ENCODE measurements at regions not wholly inside any gene's neighbourhood (a gene's known extent, or its start where the extent isn't known, plus 50 kb on each side); places are given as distances from the start of the nearest gene placed in this dataset.

GRCh38 chr2:60109744-60110143 is 443.7 kb downstream of the BCL11A start:
- DNase-seq (ENCODE audit: low spot score in 2 of 2) (no peak), ATAC-seq (no peak)
- H3K9me3 Mint-ChIP-seq: peaks cover 1% of the 10 kb centered on the region
- H3K27ac Mint-ChIP-seq: no peak overlapping the region
- H3K4me1 Mint-ChIP-seq: no peaks in the 10 kb centered on the region
- H3K36me3 Mint-ChIP-seq: no peaks in the 10 kb centered on the region
- no peak overlapping the region for H3K4me3 Mint-ChIP-seq

- Mint-ChIP-seq H3K36me3 (no peaks in the 10 kb centered on the region), H3K27ac (no peak overlapping the region), H3K4me3 (no peak overlapping the region), H3K9me3 (peaks cover 5% of the 10 kb centered on the region), H3K4me1 (no peaks in the 10 kb centered on the region)
- ATAC-seq (no peak), DNase-seq (ENCODE audit: low spot score in 2 of 2) (no peak)
Observed at GRCh38 chr2:60106836-60107529, 446.5 kb downstream of the BCL11A start.

- H3K27ac Mint-ChIP-seq: no peak overlapping the region
- H3K4me3 Mint-ChIP-seq: no peak overlapping the region
- no peaks in the 10 kb centered on the region for H3K36me3 Mint-ChIP-seq
- ATAC-seq: no peak
- no peaks in the 10 kb centered on the region for H3K4me1 Mint-ChIP-seq
- DNase-seq (ENCODE audit: low spot score in 2 of 2): no peak
- peaks cover 5% of the 10 kb centered on the region for H3K9me3 Mint-ChIP-seq
Observed at GRCh38 chr2:60105906-60106305, 447.5 kb downstream of the BCL11A start.

- Mint-ChIP-seq H3K27ac (no peak overlapping the region), H3K4me1 (no peaks in the 10 kb centered on the region), H3K9me3 (peaks cover 5% of the 10 kb centered on the region), H3K36me3 (no peaks in the 10 kb centered on the region), H3K4me3 (no peak overlapping the region)
- DNase-seq (ENCODE audit: low spot score in 2 of 2) (no peak), ATAC-seq (peak; percentile 28)
Observed at GRCh38 chr2:60104514-60105505, 448.6 kb downstream of the BCL11A start.

GRCh38 chr2:60100034-60100433 is 453.4 kb downstream of the BCL11A start:
- Mint-ChIP-seq H3K36me3 (no peaks in the 10 kb centered on the region), H3K4me1 (no peaks in the 10 kb centered on the region), H3K4me3 (no peak overlapping the region), H3K9me3 (peaks cover 8% of the 10 kb centered on the region), H3K27ac (no peak overlapping the region)
- no peak for ATAC-seq
- DNase-seq (ENCODE audit: low spot score in 2 of 2): no peak

- no peak for DNase-seq (ENCODE audit: low spot score in 2 of 2)
- H3K27ac Mint-ChIP-seq: no peak overlapping the region
- no peak for ATAC-seq
- no peaks in the 10 kb centered on the region for H3K36me3 Mint-ChIP-seq
- H3K9me3 Mint-ChIP-seq: peaks cover 5% of the 10 kb centered on the region
- no peak overlapping the region for H3K4me3 Mint-ChIP-seq
- no peaks in the 10 kb centered on the region for H3K4me1 Mint-ChIP-seq
Observed at GRCh38 chr2:60098996-60099395, 454.5 kb downstream of the BCL11A start.

GRCh38 chr2:60097298-60097697 is 456.2 kb downstream of the BCL11A start:
- no peak for ATAC-seq
- peaks cover 3% of the 10 kb centered on the region for H3K9me3 Mint-ChIP-seq
- H3K4me1 Mint-ChIP-seq: no peaks in the 10 kb centered on the region
- H3K4me3 Mint-ChIP-seq: no peak overlapping the region
- DNase-seq (ENCODE audit: low spot score in 2 of 2): no peak
- no peak overlapping the region for H3K27ac Mint-ChIP-seq
- H3K36me3 Mint-ChIP-seq: no peaks in the 10 kb centered on the region

- H3K27ac Mint-ChIP-seq: no peak overlapping the region
- H3K4me3 Mint-ChIP-seq: no peak overlapping the region
- peaks cover 3% of the 10 kb centered on the region for H3K9me3 Mint-ChIP-seq
- DNase-seq (ENCODE audit: low spot score in 2 of 2) (no peak), ATAC-seq (no peak)
- no peaks in the 10 kb centered on the region for H3K4me1 Mint-ChIP-seq
- H3K36me3 Mint-ChIP-seq: no peaks in the 10 kb centered on the region
Observed at GRCh38 chr2:60096556-60096955, 456.9 kb downstream of the BCL11A start.

GRCh38 chr2:60095903-60096302 is 457.6 kb downstream of the BCL11A start:
- no peak for ATAC-seq
- H3K9me3 Mint-ChIP-seq: peaks cover 3% of the 10 kb centered on the region
- H3K27ac Mint-ChIP-seq: no peak overlapping the region
- H3K36me3 Mint-ChIP-seq: no peaks in the 10 kb centered on the region
- H3K4me1 Mint-ChIP-seq: no peaks in the 10 kb centered on the region
- H3K4me3 Mint-ChIP-seq: no peak overlapping the region
- DNase-seq (ENCODE audit: low spot score in 2 of 2): no peak

- H3K27ac Mint-ChIP-seq: no peak overlapping the region
Observed at GRCh38 chr2:60095202-60095815, 458.1 kb downstream of the BCL11A start.

GRCh38 chr2:60094450-60094929 is 459.0 kb downstream of the BCL11A start:
- Mint-ChIP-seq H3K27ac (no peak overlapping the region), H3K4me1 (no peaks in the 10 kb centered on the region), H3K36me3 (no peaks in the 10 kb centered on the region), H3K9me3 (peaks cover 3% of the 10 kb centered on the region), H3K4me3 (no peak overlapping the region)
- ATAC-seq: no peak
- no peak for DNase-seq (ENCODE audit: low spot score in 2 of 2)

More at GRCh38 chr2:60095202-60095815, 458.1 kb downstream of the BCL11A start:
- no peaks in the 10 kb centered on the region for H3K4me1 Mint-ChIP-seq
- DNase-seq (ENCODE audit: low spot score in 2 of 2) (no peak), ATAC-seq (no peak)
- H3K36me3 Mint-ChIP-seq: no peaks in the 10 kb centered on the region
- H3K4me3 Mint-ChIP-seq: no peak overlapping the region
- peaks cover 3% of the 10 kb centered on the region for H3K9me3 Mint-ChIP-seq

GRCh38 chr2:60092781-60093180 is 460.7 kb downstream of the BCL11A start:
- H3K36me3 Mint-ChIP-seq: no peaks in the 10 kb centered on the region
- no peak overlapping the region for H3K27ac Mint-ChIP-seq
- no peaks in the 10 kb centered on the region for H3K4me1 Mint-ChIP-seq
- H3K4me3 Mint-ChIP-seq: no peak overlapping the region
- ATAC-seq: no peak
- DNase-seq (ENCODE audit: low spot score in 2 of 2): no peak
- no peaks in the 10 kb centered on the region for H3K9me3 Mint-ChIP-seq

GRCh38 chr2:60091894-60092293 is 461.6 kb downstream of the BCL11A start:
- DNase-seq (ENCODE audit: low spot score in 2 of 2) (no peak), ATAC-seq (no peak)
- H3K36me3 Mint-ChIP-seq: no peaks in the 10 kb centered on the region
- no peak overlapping the region for H3K27ac Mint-ChIP-seq
- no peaks in the 10 kb centered on the region for H3K9me3 Mint-ChIP-seq
- H3K4me3 Mint-ChIP-seq: no peak overlapping the region
- H3K4me1 Mint-ChIP-seq: no peaks in the 10 kb centered on the region

GRCh38 chr2:60091266-60091665 is 462.2 kb downstream of the BCL11A start:
- Mint-ChIP-seq H3K27ac (no peak overlapping the region), H3K36me3 (no peaks in the 10 kb centered on the region), H3K9me3 (no peaks in the 10 kb centered on the region), H3K4me3 (no peak overlapping the region), H3K4me1 (no peaks in the 10 kb centered on the region)
- ATAC-seq (no peak), DNase-seq (ENCODE audit: low spot score in 2 of 2) (no peak)

- DNase-seq (ENCODE audit: low spot score in 2 of 2): no peak
- ATAC-seq: no peak
- Mint-ChIP-seq H3K27ac (no peak overlapping the region), H3K9me3 (peaks cover 7% of the 10 kb centered on the region), H3K4me1 (no peaks in the 10 kb centered on the region), H3K36me3 (no peaks in the 10 kb centered on the region), H3K4me3 (no peak overlapping the region)
Observed at GRCh38 chr2:60079562-60079961, 473.9 kb downstream of the BCL11A start.
